ENCODE measurements at regions not wholly inside any gene's neighbourhood (a gene's known extent, or its start where the extent isn't known, plus 50 kb on each side); places are given as distances from the start of the nearest gene placed in this dataset.

DNA sequence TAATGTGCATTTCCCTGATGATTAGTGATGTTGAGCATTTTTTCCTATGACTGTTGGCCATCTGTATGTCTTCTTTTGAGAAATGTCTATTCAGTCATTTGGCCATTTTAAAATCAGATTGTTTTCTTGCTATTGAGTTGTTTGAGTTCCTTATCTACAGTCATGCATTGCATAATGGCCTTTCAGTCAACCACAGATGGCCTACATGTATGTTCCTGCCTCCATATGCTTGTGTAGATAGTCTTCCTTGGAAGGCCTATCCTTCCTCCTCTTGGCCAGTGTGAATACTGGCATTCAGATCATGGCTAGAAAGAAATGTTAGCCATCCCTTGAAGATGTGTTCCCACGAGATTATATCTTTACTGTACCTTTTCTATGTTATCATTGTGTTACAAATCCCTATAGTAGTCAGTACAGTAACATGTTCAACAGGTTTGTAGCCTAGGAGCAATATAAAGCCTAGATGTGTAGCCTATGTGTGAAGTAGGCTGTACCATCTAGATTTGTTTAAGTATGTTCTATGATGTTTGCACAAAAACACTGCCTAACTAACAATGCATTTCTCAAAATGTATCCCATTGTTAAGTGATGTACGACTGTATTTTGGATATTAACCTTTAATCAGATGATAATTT is 65.6 kb upstream of the CD302 start:
- TF ChIP-seq CTCF (conservative IDR thresholded peaks at IDR 0.05 in 1 of 2, IDR thresholded peaks at IDR 0.05 in 1 of 2; ENCODE audit: extremely low read depth in 1 of 2, insufficient read depth in 1 of 2, low read depth in 1 of 2, low read length in 2 of 2), result no peak
- TF ChIP-seq EZH2 (IDR thresholded peaks at IDR 0.05; ENCODE audit: borderline replicate concordance, low read length), result no peak

Data from mammary epithelial cell (primary cell).